HCT116 (cell line): ENCODE measurements at regions not wholly inside any gene's neighbourhood (a gene's known extent, or its start where the extent isn't known, plus 50 kb on each side); places are given as distances from the start of the nearest gene placed in this dataset.

ENCODE experiments used
- ATAC-seq: fragments of 200-7000 bp; cut with Tn5 transposase; 2 replicates; pipeline ENCODE4 v1.9.1; 2020; ENCODE audit warnings: mild to moderate bottlenecking, moderate library complexity
- BruUV-seq: library from RNA; stranded (reverse); fragments of 400-500 nt; replicated peaks from 2 replicates; lab custom pipeline; 2021; lab: Mats Ljungman, UMichigan
- CTCF ChIA-PET: fragments of 300-600 bp; sonication (Branson Sonifier 250); formaldehyde crosslinking; loops from one replicate; lab custom pipeline; 2021; ENCODE audit warnings: antibody characterized with exemption; lab: Charles Lee
- POLR2A ChIA-PET: fragments of 300-600, 350-600 bp; sonication (Branson Sonifier 250); formaldehyde crosslinking; loops from one replicate; lab custom pipeline; 2021; ENCODE audit warnings: antibody characterized with exemption; lab: Charles Lee
- RAD21 ChIA-PET, 2 experiments: fragments of 300-600 bp; sonication (Branson Sonifier 250); formaldehyde crosslinking; loops; one replicate each; lab custom pipeline; 2023; ENCODE audit warnings: low total read pairs in 2 of 2; ENCODE audit not compliant: uncharacterized antibody in 2 of 2, unreplicated experiment in 2 of 2, low non-redundant PET in 1 of 2; lab: Charles Lee
- DNase-seq: peaks from one replicate; pipeline ENCODE4 v3.0.0-alpha.2; 2010; ENCODE audit warnings: low read depth, low spot score
- H2AFZ ChIP-seq: fragments of 200-600 bp; shearing (Covaris generic), sonication (generic); 2 replicates; pipeline ENCODE4 v1.6.1; 2017; ENCODE audit warnings: low read depth, mixed run types, mixed read lengths, antibody characterized with exemption, low read length; ENCODE audit not compliant: poor library complexity, severe bottlenecking
- H3K27ac ChIP-seq: 2 replicates; pipeline ENCODE4 v1.5.1; 2012; ENCODE audit warnings: low read depth, low read length
- H3K27me3 ChIP-seq: fragments of 200-600 bp; sonication (generic); 2 replicates; pipeline ENCODE4 v1.6.1; 2016; ENCODE audit warnings: mixed run types, low read length, mixed read lengths; ENCODE audit not compliant: insufficient read depth
- H3K36me3 ChIP-seq, 2 experiments: fragments of 200-500 bp in 1 of 2; fragments of 200-600 bp in 1 of 2; sonication (Bioruptor generic) in 1 of 2; sonication (generic) in 1 of 2; 2 replicates each; pipeline versions ENCODE4 v1.5.1 to v1.6.1; 2014 to 2016; ENCODE audit warnings: low read length in 2 of 2, inconsistent platforms in 1 of 2, mixed read lengths in 1 of 2, mixed run types in 1 of 2; ENCODE audit not compliant: insufficient read depth in 2 of 2, control insufficient read depth in 1 of 2
- H3K4me1 ChIP-seq, 2 experiments: fragments of 200-600 bp in 1 of 2; sonication (generic) in 1 of 2; 2 replicates each; pipeline versions ENCODE4 v1.5.1 to v1.6.1; 2012 to 2017; ENCODE audit warnings: low read length in 2 of 2, inconsistent platforms in 1 of 2, mild to moderate bottlenecking in 1 of 2, mixed read lengths in 1 of 2, mixed run types in 1 of 2, moderate library complexity in 1 of 2; ENCODE audit not compliant: insufficient read depth in 2 of 2, control insufficient read depth in 1 of 2
- H3K4me2 ChIP-seq: fragments of 200-600 bp; sonication (generic); 2 replicates; pipeline ENCODE4 v1.6.1; 2017; ENCODE audit warnings: mixed run types, low read length, mixed read lengths
- H3K4me3 ChIP-seq, 2 experiments: fragments of 200-600 bp in 1 of 2; sonication (generic) in 1 of 2; replicated peaks in 1 of 2; 2 replicates each; pipeline ENCODE4 v1.5.1; 2011 to 2016; ENCODE audit warnings: low read length in 2 of 2, control low read depth in 1 of 2, low read depth in 1 of 2, mild to moderate bottlenecking in 1 of 2, mixed read lengths in 1 of 2, mixed run types in 1 of 2
- H3K79me2 ChIP-seq: fragments of 200-600 bp; sonication (generic); 2 replicates; pipeline ENCODE4 v1.6.1; 2017; ENCODE audit warnings: mild to moderate bottlenecking, mixed run types, low read length, moderate library complexity, mixed read lengths; ENCODE audit not compliant: insufficient read depth
- H3K9ac ChIP-seq: fragments of 200-600 bp; sonication (generic); 2 replicates; pipeline ENCODE4 v1.6.1; 2016; ENCODE audit warnings: low read length, mixed read lengths
- H3K9me2 ChIP-seq: fragments of 200-600 bp; sonication (generic), shearing (Covaris generic); 2 replicates; pipeline ENCODE4 v1.6.1; 2017; ENCODE audit warnings: mixed run types, mild to moderate bottlenecking, moderate library complexity; ENCODE audit not compliant: insufficient read depth
- H3K9me3 ChIP-seq, 2 experiments: fragments of 200-500 bp in 1 of 2; fragments of 200-600 bp in 1 of 2; sonication (Bioruptor generic) in 1 of 2; sonication (generic) in 1 of 2; 2 replicates each; pipeline ENCODE4 v1.6.1; 2014 to 2017; ENCODE audit warnings: low read length in 2 of 2, mixed read lengths in 2 of 2, inconsistent platforms in 1 of 2, low read depth in 1 of 2, mild to moderate bottlenecking in 1 of 2, mixed run types in 1 of 2, moderate library complexity in 1 of 2; ENCODE audit not compliant: control insufficient read depth in 1 of 2, insufficient read depth in 1 of 2
- H4K20me1 ChIP-seq: fragments of 200-600 bp; sonication (generic), shearing (Covaris generic); 2 replicates; pipeline ENCODE4 v1.6.1; 2017; ENCODE audit warnings: mixed run types, mild to moderate bottlenecking, moderate library complexity; ENCODE audit not compliant: insufficient read depth
- ELF1 ChIP-seq: IDR thresholded peaks from 2 replicates; pipeline ENCODE4 v1.6.1; 2012; ENCODE audit warnings: low read depth, borderline replicate concordance
- FOSL1 ChIP-seq: IDR thresholded peaks from 2 replicates; pipeline ENCODE4 v1.6.1; 2012; ENCODE audit warnings: low read depth
- JUND ChIP-seq: IDR thresholded peaks from 2 replicates; pipeline ENCODE4 v1.6.1; 2012
- POLR2A ChIP-seq: IDR thresholded peaks from 2 replicates; pipeline ENCODE4 v1.7.0; 2011; ENCODE audit warnings: borderline replicate concordance; ENCODE audit not compliant: insufficient read depth, insufficient read length; ENCODE audit errors: extremely low read depth
- POLR2AphosphoS5 ChIP-seq: IDR thresholded peaks from 2 replicates; pipeline ENCODE4 v1.6.1; 2011; ENCODE audit warnings: mild to moderate bottlenecking, low read depth, low read length, moderate library complexity
- RAD21 ChIP-seq: IDR thresholded peaks from 2 replicates; pipeline ENCODE4 v1.6.1; 2012; ENCODE audit warnings: low read depth, mild to moderate bottlenecking
- SIN3A ChIP-seq: IDR thresholded peaks from 2 replicates; pipeline ENCODE4 v1.6.1; 2012; ENCODE audit warnings: low read depth
- SP1 ChIP-seq: IDR thresholded peaks from 2 replicates; pipeline ENCODE4 v1.6.1; 2012; ENCODE audit warnings: low read depth
- SRF ChIP-seq: IDR thresholded peaks from 2 replicates; pipeline ENCODE4 v1.6.1; 2012; ENCODE audit warnings: low read depth
- ZNF274 ChIP-seq: fragments of 200-500 bp; sonication (Bioruptor generic); IDR thresholded peaks from 2 replicates; pipeline ENCODE4 v1.6.1; 2014; ENCODE audit warnings: mild to moderate bottlenecking, low read depth, low read length, inconsistent platforms
- intact Hi-C: fragments of 100-400 bp; cut with micrococcal nuclease; formaldehyde crosslinking; loops from 2 replicates; pipeline ENCODE4 v1.10.0; 2022
- TF ChIP-seq, protein P1 (sequence below): IDR thresholded peaks from 2 replicates; pipeline ENCODE4 v1.6.1; 2012; ENCODE audit warnings: low read depth
- TF ChIP-seq, protein P2 (sequence below): IDR thresholded peaks from 2 replicates; pipeline ENCODE4 v1.6.1; 2012
- TF ChIP-seq, protein P3 (sequence below): IDR thresholded peaks from 2 replicates; pipeline ENCODE4 v1.6.1; 2011; ENCODE audit warnings: mild to moderate bottlenecking, low read length, moderate library complexity; ENCODE audit not compliant: insufficient replicate concordance; ENCODE audit errors: extremely low read depth

DNA sequence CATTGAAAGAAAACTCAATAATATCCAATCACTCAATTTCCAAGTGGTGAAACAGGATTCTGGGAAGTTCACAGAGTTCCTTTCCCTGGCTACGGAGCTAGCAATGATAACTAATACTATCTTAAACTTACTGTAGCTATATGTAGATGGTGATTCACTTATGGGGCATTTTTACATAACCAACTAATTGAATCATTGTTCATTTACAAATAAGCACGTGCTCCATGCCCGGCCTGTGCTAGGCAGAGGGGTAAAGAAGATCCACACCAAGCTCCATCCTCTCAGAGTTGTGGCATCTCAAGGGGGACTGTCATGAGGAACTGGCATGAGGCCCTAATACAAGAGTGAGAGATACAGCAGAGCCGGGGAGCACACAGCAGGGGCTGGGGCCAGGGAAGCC lies 176.3 kb downstream of the ANKRD30B start:
- peaks cover 4 to 37% of the 10 kb centered on the region in 2 experiments; a peak in 2 of 4 replicates for H3K9me3 ChIP-seq
- no peaks in the 10 kb centered on the region for H4K20me1 ChIP-seq
- TF ChIP-seq SP1 (no peak), POLR2AphosphoS5 (no peak), JUND (no peak), ELF1 (no peak), SRF (no peak), SIN3A (no peak), FOSL1 (no peak), RAD21 (no peak), POLR2A (no peak), ZNF274 (no peak)
- TF ChIP-seq, protein P1, sequence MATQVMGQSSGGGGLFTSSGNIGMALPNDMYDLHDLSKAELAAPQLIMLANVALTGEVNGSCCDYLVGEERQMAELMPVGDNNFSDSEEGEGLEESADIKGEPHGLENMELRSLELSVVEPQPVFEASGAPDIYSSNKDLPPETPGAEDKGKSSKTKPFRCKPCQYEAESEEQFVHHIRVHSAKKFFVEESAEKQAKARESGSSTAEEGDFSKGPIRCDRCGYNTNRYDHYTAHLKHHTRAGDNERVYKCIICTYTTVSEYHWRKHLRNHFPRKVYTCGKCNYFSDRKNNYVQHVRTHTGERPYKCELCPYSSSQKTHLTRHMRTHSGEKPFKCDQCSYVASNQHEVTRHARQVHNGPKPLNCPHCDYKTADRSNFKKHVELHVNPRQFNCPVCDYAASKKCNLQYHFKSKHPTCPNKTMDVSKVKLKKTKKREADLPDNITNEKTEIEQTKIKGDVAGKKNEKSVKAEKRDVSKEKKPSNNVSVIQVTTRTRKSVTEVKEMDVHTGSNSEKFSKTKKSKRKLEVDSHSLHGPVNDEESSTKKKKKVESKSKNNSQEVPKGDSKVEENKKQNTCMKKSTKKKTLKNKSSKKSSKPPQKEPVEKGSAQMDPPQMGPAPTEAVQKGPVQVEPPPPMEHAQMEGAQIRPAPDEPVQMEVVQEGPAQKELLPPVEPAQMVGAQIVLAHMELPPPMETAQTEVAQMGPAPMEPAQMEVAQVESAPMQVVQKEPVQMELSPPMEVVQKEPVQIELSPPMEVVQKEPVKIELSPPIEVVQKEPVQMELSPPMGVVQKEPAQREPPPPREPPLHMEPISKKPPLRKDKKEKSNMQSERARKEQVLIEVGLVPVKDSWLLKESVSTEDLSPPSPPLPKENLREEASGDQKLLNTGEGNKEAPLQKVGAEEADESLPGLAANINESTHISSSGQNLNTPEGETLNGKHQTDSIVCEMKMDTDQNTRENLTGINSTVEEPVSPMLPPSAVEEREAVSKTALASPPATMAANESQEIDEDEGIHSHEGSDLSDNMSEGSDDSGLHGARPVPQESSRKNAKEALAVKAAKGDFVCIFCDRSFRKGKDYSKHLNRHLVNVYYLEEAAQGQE = no peak
- TF ChIP-seq, protein P2, sequence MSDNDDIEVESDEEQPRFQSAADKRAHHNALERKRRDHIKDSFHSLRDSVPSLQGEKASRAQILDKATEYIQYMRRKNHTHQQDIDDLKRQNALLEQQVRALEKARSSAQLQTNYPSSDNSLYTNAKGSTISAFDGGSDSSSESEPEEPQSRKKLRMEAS = no peak
- TF ChIP-seq, protein P3, sequence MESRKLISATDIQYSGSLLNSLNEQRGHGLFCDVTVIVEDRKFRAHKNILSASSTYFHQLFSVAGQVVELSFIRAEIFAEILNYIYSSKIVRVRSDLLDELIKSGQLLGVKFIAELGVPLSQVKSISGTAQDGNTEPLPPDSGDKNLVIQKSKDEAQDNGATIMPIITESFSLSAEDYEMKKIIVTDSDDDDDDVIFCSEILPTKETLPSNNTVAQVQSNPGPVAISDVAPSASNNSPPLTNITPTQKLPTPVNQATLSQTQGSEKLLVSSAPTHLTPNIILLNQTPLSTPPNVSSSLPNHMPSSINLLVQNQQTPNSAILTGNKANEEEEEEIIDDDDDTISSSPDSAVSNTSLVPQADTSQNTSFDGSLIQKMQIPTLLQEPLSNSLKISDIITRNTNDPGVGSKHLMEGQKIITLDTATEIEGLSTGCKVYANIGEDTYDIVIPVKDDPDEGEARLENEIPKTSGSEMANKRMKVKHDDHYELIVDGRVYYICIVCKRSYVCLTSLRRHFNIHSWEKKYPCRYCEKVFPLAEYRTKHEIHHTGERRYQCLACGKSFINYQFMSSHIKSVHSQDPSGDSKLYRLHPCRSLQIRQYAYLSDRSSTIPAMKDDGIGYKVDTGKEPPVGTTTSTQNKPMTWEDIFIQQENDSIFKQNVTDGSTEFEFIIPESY = no peak
- no peak for DNase-seq
- no peaks in the 10 kb centered on the region for H3K36me3 ChIP-seq
- no peaks in the 10 kb centered on the region for H3K4me1 ChIP-seq
- H3K4me2 ChIP-seq = no peak overlapping the region
- H3K9ac ChIP-seq = no peak overlapping the region
- ChIA-PET RAD21 (no interaction called here), CTCF (no interaction called here), POLR2A (no interaction called here)
- H3K9me2 ChIP-seq = no peaks in the 10 kb centered on the region
- intact Hi-C loops = no loop called here
- no peaks in the 10 kb centered on the region for H3K79me2 ChIP-seq
- H3K27ac ChIP-seq = no peak overlapping the region
- no peak overlapping the region for H3K4me3 ChIP-seq
- BruUV-seq = no TSS peak
- H3K27me3 ChIP-seq = no peaks in the 10 kb centered on the region
- H2AFZ ChIP-seq = no peak overlapping the region
- ATAC-seq = no peak
